Endodermal cell (in vitro differentiated cells): ENCODE measurements at regions not wholly inside any gene's neighbourhood (a gene's known extent, or its start where the extent isn't known, plus 50 kb on each side); places are given as distances from the start of the nearest gene placed in this dataset.

Experiments used
- DNase-seq: peaks from one replicate; pipeline ENCODE4 v3.0.0-alpha.2; 2017
- H3K27ac ChIP-seq: 2 replicates; pipeline ENCODE4 v1.5.1; 2013; ENCODE audit warnings: mild to moderate bottlenecking, low read depth, low read length, moderate library complexity
- H3K27me3 ChIP-seq: 2 replicates; pipeline ENCODE4 v1.6.1; 2013; ENCODE audit warnings: mild to moderate bottlenecking, low read length, moderate library complexity; ENCODE audit not compliant: insufficient read depth, control insufficient read depth, poor library complexity, severe bottlenecking
- H3K36me3 ChIP-seq: 2 replicates; pipeline ENCODE4 v1.7.0; 2013; ENCODE audit warnings: mild to moderate bottlenecking, low read length, moderate library complexity; ENCODE audit not compliant: control insufficient read depth, insufficient read depth
- H3K4me1 ChIP-seq: one replicate; pipeline ENCODE4 v1.7.0; 2013; ENCODE audit warnings: low read length; ENCODE audit not compliant: control insufficient read depth, insufficient read depth
- H3K4me3 ChIP-seq: 2 replicates; pipeline ENCODE4 v1.5.1; 2013; ENCODE audit warnings: mild to moderate bottlenecking, low read length, moderate library complexity
- H3K9ac ChIP-seq: 2 replicates; pipeline ENCODE4 v1.6.1; 2013; ENCODE audit warnings: mild to moderate bottlenecking, low read length, moderate library complexity; ENCODE audit not compliant: poor library complexity, severe bottlenecking; ENCODE audit errors: extremely low read depth
- H3K9me3 ChIP-seq: 2 replicates; pipeline ENCODE4 v1.6.1; 2013; ENCODE audit warnings: mild to moderate bottlenecking, low read length, moderate library complexity; ENCODE audit not compliant: control insufficient read depth
- H3K27ac Mint-ChIP-seq: 2 replicates; pipeline ENCODE4 v1.8.0; 2020; ENCODE audit warnings: mixed read lengths
- H3K27me3 Mint-ChIP-seq: 2 replicates; pipeline ENCODE4 v1.8.0; 2021; ENCODE audit warnings: mild to moderate bottlenecking, mixed read lengths; ENCODE audit not compliant: insufficient read depth
- H3K36me3 Mint-ChIP-seq: 2 replicates; pipeline ENCODE4 v1.8.0; 2020; ENCODE audit warnings: low read depth, mixed read lengths
- H3K4me1 Mint-ChIP-seq: 2 replicates; pipeline ENCODE4 v1.8.0; 2020; ENCODE audit warnings: mixed read lengths
- H3K4me3 Mint-ChIP-seq: 2 replicates; pipeline ENCODE4 v1.8.0; 2020; ENCODE audit warnings: mild to moderate bottlenecking, moderate library complexity, mixed read lengths
- H3K9me3 Mint-ChIP-seq: 2 replicates; pipeline ENCODE4 v1.8.0; 2020; ENCODE audit warnings: mild to moderate bottlenecking, mixed read lengths
- CTCF ChIP-seq: fragments of 200-600 bp; sonication (generic); conservative IDR thresholded peaks from 2 replicates; pipeline ENCODE4 v1.5.0; 2021; ENCODE audit warnings: antibody characterized with exemption, mild to moderate bottlenecking
- WGBS, 2 experiments: methylation state at CpG; one replicate each; pipeline versions ENCODE4 v1.1.5 to v1.1.7; 2013; ENCODE audit warnings: missing lambda C conversion rate in 2 of 2, mixed read lengths in 1 of 2; ENCODE audit not compliant: insufficient coverage in 1 of 2, insufficient read length in 1 of 2; 5-methylcytosine and 5-hydroxymethylcytosine counted together

DNA sequence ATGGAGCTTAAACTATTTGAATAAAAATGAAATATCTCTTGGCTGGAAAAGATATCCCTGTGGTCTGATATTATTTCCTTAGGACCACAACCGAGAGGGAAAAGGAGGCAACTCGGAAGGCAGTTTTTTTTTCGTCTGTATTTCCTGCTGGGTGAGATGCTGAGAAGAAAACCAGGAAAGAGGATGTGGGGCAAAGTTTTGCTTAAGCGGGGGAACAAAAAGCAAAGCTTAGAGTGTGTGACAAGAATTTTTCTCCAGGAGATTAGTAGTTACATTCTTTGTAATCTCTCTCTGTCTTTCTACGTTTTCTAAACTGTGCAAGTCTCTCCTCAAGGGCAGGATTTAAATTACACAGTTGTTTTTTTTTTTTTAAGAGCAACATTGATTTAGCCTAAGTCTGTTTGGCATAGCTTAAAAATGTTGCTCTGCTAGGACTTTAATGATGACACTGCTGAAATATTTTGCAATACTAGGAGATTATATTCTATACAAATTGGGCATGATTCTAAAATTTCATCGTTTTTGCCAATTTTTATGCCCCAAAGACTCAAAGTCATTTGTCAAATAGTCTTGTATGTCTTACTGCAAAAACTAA is 258.5 kb downstream of the KCNS3 start:
- no peaks in the 10 kb centered on the region for H3K36me3 ChIP-seq
- H3K27ac ChIP-seq = no peak overlapping the region
- H3K9ac ChIP-seq = no peak overlapping the region
- Mint-ChIP-seq H3K27me3 (peaks cover 4% of the 10 kb centered on the region), H3K4me3 (no peak overlapping the region), H3K27ac (no peak overlapping the region), H3K9me3 (peaks cover 11% of the 10 kb centered on the region), H3K36me3 (no peaks in the 10 kb centered on the region), H3K4me1 (no peaks in the 10 kb centered on the region)
- DNase-seq = no peak
- WGBS, 2 experiments = 79 to 85% methylated on average over 5 to 6 of the region's 6 CpGs
- H3K4me3 ChIP-seq = no peak overlapping the region
- TF ChIP-seq CTCF = no peak
- no peaks in the 10 kb centered on the region for H3K27me3 ChIP-seq
- H3K4me1 ChIP-seq = no peaks in the 10 kb centered on the region
- H3K9me3 ChIP-seq = no peaks in the 10 kb centered on the region

GRCh38 chr2:18133310-18133709 is 254.8 kb downstream of the KCNS3 start:
- TF ChIP-seq CTCF = no peak
- H3K27me3 ChIP-seq = peaks cover 10% of the 10 kb centered on the region
- no peaks in the 10 kb centered on the region for H3K4me1 ChIP-seq
- no peak overlapping the region for H3K27ac ChIP-seq
- Mint-ChIP-seq H3K4me1 (peaks cover 12% of the 10 kb centered on the region), H3K36me3 (no peaks in the 10 kb centered on the region), H3K9me3 (no peaks in the 10 kb centered on the region), H3K4me3 (no peak overlapping the region), H3K27me3 (peaks cover 3% of the 10 kb centered on the region), H3K27ac (no peak overlapping the region)
- no peak overlapping the region for H3K4me3 ChIP-seq
- H3K9me3 ChIP-seq = no peaks in the 10 kb centered on the region
- H3K36me3 ChIP-seq = no peaks in the 10 kb centered on the region
- no peak overlapping the region for H3K9ac ChIP-seq
- no peak for DNase-seq

DNA sequence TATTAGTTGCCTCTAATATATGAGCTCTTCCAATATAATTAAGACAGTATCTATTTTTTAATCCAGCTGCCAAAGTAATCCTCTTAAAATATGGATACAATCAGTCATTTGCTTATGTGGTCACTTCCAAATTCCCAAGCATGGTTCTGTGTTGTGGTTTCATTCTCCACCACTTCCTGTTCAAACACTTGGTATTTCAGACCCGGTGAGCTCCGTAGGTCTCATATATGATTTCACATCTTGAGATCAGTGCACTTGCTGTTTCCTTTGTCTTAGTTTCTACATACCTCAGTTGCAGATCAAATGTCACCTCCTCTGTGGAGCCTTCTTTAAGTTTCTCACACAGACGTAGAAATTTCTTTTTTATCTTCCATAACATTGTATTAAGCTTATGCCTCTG is 254.2 kb downstream of the KCNS3 start:
- H3K27ac Mint-ChIP-seq = no peak overlapping the region
- Histone ChIP-seq H3K27ac (no peak overlapping the region), H3K4me1 (no peaks in the 10 kb centered on the region), H3K9ac (no peak overlapping the region), H3K36me3 (no peaks in the 10 kb centered on the region), H3K27me3 (peaks cover 10% of the 10 kb centered on the region), H3K4me3 (no peak overlapping the region), H3K9me3 (no peaks in the 10 kb centered on the region)
- H3K4me3 Mint-ChIP-seq = no peak overlapping the region
- DNase-seq = no peak
- 71 to 93% methylated on average over 2 to 3 of the region's 3 CpGs for WGBS, 2 experiments
- TF ChIP-seq CTCF = no peak
- no peaks in the 10 kb centered on the region for H3K36me3 Mint-ChIP-seq
- H3K27me3 Mint-ChIP-seq = peaks cover 3% of the 10 kb centered on the region
- H3K4me1 Mint-ChIP-seq = peaks cover 12% of the 10 kb centered on the region
- H3K9me3 Mint-ChIP-seq = no peaks in the 10 kb centered on the region
